Fibroblast of mammary gland (primary cell): ENCODE measurements at regions not wholly inside any gene's neighbourhood (a gene's known extent, or its start where the extent isn't known, plus 50 kb on each side); places are given as distances from the start of the nearest gene placed in this dataset.
A peak's percentile ranks its signal among the peaks of the same experiment; 100 is the strongest.

Experiments used
- DNase-seq: peaks from one replicate; pipeline ENCODE4 v3.0.0-alpha.2; 2010; ENCODE audit warnings: low read depth
- H3K4me3 ChIP-seq: 2 replicates; pipeline ENCODE4 v1.5.1; 2011; ENCODE audit warnings: low read depth, mild to moderate bottlenecking, low read length, moderate library complexity; ENCODE audit not compliant: control insufficient read depth
- CTCF ChIP-seq: conservative IDR thresholded peaks from 2 replicates; pipeline ENCODE4 v1.5.1; 2011; ENCODE audit warnings: low read depth, low read length, inconsistent platforms; ENCODE audit not compliant: control insufficient read depth, insufficient read depth

GRCh38 chr5:32504329-32504988 lies 59.9 kb upstream of the ZFR start:
- DNase-seq: peak; percentile 17
- H3K4me3 ChIP-seq: no peak overlapping the region
- no peak for TF ChIP-seq CTCF

- no peak overlapping the region for H3K4me3 ChIP-seq
- DNase-seq: peak; percentile 33
- no peak for TF ChIP-seq CTCF
Measured at GRCh38 chr5:32503261-32503660, 58.7 kb upstream of the ZFR start.

GRCh38 chr5:32501071-32502002 lies 56.8 kb upstream of the ZFR start:
- no peak for TF ChIP-seq CTCF
- no peak for DNase-seq
- H3K4me3 ChIP-seq: no peak overlapping the region

- TF ChIP-seq CTCF: no peak
- no peak for DNase-seq
- no peak overlapping the region for H3K4me3 ChIP-seq
Measured at GRCh38 chr5:32500181-32500580, 55.6 kb upstream of the ZFR start.

- H3K4me3 ChIP-seq: no peak overlapping the region
- no peak for TF ChIP-seq CTCF
- DNase-seq: no peak
Measured at GRCh38 chr5:32499261-32499660, 54.7 kb upstream of the ZFR start.

GRCh38 chr5:32498484-32498883 lies 53.9 kb upstream of the ZFR start:
- DNase-seq: no peak
- no peak for TF ChIP-seq CTCF
- H3K4me3 ChIP-seq: no peak overlapping the region

GRCh38 chr5:32496104-32496503 lies 51.6 kb upstream of the ZFR start:
- no peak for DNase-seq
- no peak overlapping the region for H3K4me3 ChIP-seq
- no peak for TF ChIP-seq CTCF
